ENCODE measurements at regions not wholly inside any gene's neighbourhood (a gene's known extent, or its start where the extent isn't known, plus 50 kb on each side); places are given as distances from the start of the nearest gene placed in this dataset.

DNA sequence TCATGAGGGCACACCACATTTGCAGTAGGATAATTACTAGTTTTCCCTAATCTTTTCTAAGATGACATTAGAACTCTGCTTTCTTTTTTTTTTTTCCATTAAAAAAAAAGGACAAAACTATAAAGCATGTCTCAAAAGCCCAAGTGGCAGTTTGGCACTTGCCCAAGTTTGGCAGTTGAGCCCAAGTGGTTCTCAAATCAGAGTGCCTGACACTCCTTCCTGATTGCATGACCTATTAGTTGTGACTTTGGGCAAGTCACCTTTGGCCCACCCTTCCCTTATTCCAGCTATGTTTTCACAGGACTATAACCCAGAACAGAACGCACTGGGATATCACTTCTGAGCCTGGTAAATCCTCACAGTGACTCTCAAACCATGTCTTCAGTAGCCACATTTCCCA is 273.0 kb downstream of the CCDC85A start:
- Histone ChIP-seq H3K4me1 (no peaks in the 10 kb centered on the region), H3K4me3 (no peak overlapping the region), H3K79me2 (ENCODE audit: low read depth) (no peaks in the 10 kb centered on the region), H4K20me1 (ENCODE audit: low read depth) (no peaks in the 10 kb centered on the region), H3K9me3 (ENCODE audit: low read depth) (no peaks in the 10 kb centered on the region), H3K9ac (no peak overlapping the region), H3K27me3 (no peaks in the 10 kb centered on the region), H3K27ac (no peak overlapping the region), H2AFZ (replicated peaks) (no peak overlapping the region), H3K36me3 (no peaks in the 10 kb centered on the region), H3F3A (ENCODE audit: low read depth) (no peaks in the 10 kb centered on the region), H3K4me2 (no peak overlapping the region)
- Mint-ChIP-seq H3K27ac (no peak overlapping the region), H3K27me3 (ENCODE audit: insufficient read depth, low read depth) (peaks cover 2% of the 10 kb centered on the region), H3K4me1 (no peaks in the 10 kb centered on the region), H3K9me3 (no peaks in the 10 kb centered on the region), H3K36me3 (no peaks in the 10 kb centered on the region), H3K4me3 (no peak overlapping the region)
- DNase-seq (ENCODE audit: low spot score) = no peak
- TF ChIP-seq EZH2phosphoT487 (IDR thresholded peaks at IDR 0.05) (no peak), EZH2 (IDR thresholded peaks at IDR 0.05) (no peak)
- TF ChIP-seq, protein P1, sequence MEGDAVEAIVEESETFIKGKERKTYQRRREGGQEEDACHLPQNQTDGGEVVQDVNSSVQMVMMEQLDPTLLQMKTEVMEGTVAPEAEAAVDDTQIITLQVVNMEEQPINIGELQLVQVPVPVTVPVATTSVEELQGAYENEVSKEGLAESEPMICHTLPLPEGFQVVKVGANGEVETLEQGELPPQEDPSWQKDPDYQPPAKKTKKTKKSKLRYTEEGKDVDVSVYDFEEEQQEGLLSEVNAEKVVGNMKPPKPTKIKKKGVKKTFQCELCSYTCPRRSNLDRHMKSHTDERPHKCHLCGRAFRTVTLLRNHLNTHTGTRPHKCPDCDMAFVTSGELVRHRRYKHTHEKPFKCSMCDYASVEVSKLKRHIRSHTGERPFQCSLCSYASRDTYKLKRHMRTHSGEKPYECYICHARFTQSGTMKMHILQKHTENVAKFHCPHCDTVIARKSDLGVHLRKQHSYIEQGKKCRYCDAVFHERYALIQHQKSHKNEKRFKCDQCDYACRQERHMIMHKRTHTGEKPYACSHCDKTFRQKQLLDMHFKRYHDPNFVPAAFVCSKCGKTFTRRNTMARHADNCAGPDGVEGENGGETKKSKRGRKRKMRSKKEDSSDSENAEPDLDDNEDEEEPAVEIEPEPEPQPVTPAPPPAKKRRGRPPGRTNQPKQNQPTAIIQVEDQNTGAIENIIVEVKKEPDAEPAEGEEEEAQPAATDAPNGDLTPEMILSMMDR (IDR thresholded peaks at IDR 0.05) = no peak

DNA sequence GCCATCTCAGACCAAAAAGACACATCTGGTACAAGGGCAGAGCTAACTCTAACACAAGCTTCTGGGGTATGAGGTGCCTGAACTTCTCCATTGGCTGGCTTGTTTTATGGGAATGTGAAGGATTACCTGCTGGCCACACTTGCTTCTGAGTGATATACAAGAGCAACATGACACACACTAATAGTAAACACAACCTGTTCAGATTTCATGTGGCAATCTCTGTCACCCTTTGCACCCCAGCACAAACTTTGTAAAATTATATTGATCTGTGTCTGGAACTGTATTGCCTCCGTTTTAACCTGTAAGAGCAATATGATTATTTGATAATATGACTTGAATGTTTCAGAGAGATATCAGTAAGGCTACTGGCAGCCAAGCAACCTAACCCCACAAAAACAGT is 276.7 kb downstream of the CCDC85A start:
- H3K9me3 Mint-ChIP-seq = no peaks in the 10 kb centered on the region
- Histone ChIP-seq H2AFZ (replicated peaks) (no peak overlapping the region), H3K4me2 (no peak overlapping the region), H3K79me2 (ENCODE audit: low read depth) (no peaks in the 10 kb centered on the region), H3K36me3 (no peaks in the 10 kb centered on the region), H3F3A (ENCODE audit: low read depth) (no peaks in the 10 kb centered on the region), H3K27me3 (no peaks in the 10 kb centered on the region), H3K9ac (no peak overlapping the region), H3K27ac (no peak overlapping the region), H3K9me3 (ENCODE audit: low read depth) (no peaks in the 10 kb centered on the region), H3K4me1 (no peaks in the 10 kb centered on the region), H3K4me3 (no peak overlapping the region), H4K20me1 (ENCODE audit: low read depth) (no peaks in the 10 kb centered on the region)
- TF ChIP-seq, protein P1 (IDR thresholded peaks at IDR 0.05) = no peak
- TF ChIP-seq EZH2 (IDR thresholded peaks at IDR 0.05) (no peak), EZH2phosphoT487 (IDR thresholded peaks at IDR 0.05) (no peak)
- H3K36me3 Mint-ChIP-seq = no peaks in the 10 kb centered on the region
- no peaks in the 10 kb centered on the region for H3K4me1 Mint-ChIP-seq
- H3K27me3 Mint-ChIP-seq (ENCODE audit: insufficient read depth, low read depth) = no peaks in the 10 kb centered on the region
- H3K27ac Mint-ChIP-seq = no peak overlapping the region
- DNase-seq (ENCODE audit: low spot score) = no peak
- H3K4me3 Mint-ChIP-seq = no peak overlapping the region

DNA sequence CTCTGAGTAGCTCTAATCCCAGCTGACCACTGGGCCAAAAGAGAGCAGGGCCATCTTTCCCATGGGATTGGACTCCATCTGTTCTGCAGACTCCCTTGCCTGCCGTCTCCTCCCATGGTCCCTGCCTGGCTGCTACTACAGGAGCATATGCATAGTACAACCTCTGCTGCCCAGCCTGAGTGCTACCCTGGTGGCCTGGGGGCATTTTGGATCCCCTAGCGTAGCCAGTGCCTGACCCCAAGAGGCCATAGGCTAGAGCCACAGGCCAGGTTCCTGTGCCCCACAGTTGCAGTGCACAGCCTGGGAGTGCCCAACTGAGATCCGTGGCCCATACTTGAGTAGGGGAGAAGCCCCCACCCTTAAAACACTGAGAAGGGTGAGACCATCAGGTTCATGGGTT is 280.3 kb downstream of the CCDC85A start:
- no peak overlapping the region for H3K27ac Mint-ChIP-seq
- no peaks in the 10 kb centered on the region for H3K27me3 Mint-ChIP-seq (ENCODE audit: insufficient read depth, low read depth)
- no peaks in the 10 kb centered on the region for H3K9me3 ChIP-seq (ENCODE audit: low read depth)
- H3K4me1 Mint-ChIP-seq = no peaks in the 10 kb centered on the region
- H3K9me3 Mint-ChIP-seq = no peaks in the 10 kb centered on the region
- no peaks in the 10 kb centered on the region for H3K36me3 ChIP-seq
- no peak overlapping the region for H3K4me3 Mint-ChIP-seq
- no peaks in the 10 kb centered on the region for H3K79me2 ChIP-seq (ENCODE audit: low read depth)
- H3F3A ChIP-seq (ENCODE audit: low read depth) = no peaks in the 10 kb centered on the region
- DNase-seq (ENCODE audit: low spot score) = no peak
- no peak overlapping the region for H2AFZ ChIP-seq (replicated peaks)
- TF ChIP-seq EZH2 (IDR thresholded peaks at IDR 0.05) = no peak
- no peak overlapping the region for H3K4me2 ChIP-seq
- H3K27me3 ChIP-seq = no peaks in the 10 kb centered on the region
- no peak overlapping the region for H3K4me3 ChIP-seq
- H4K20me1 ChIP-seq (ENCODE audit: low read depth) = no peaks in the 10 kb centered on the region
- no peak overlapping the region for H3K27ac ChIP-seq
- H3K9ac ChIP-seq = no peak overlapping the region
- H3K36me3 Mint-ChIP-seq = no peaks in the 10 kb centered on the region
- no peaks in the 10 kb centered on the region for H3K4me1 ChIP-seq

DNA sequence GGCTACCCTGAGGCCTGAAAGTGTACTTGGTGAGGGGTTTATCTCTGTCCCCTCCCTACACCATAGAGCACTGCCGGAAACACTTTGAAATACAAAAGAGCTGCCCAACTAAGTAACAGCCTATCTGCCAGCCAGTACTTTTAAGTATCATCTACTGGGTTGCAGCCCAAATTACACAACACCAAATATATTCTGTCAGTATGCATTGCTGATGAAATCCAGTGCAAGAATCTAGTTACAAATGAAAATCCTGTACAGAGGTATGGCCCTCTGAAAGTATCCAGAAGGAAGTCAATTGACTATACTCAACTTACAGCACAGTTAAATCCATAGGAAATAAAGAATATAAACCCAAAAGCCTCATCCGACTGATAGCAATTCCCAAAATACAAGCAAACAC is 280.8 kb downstream of the CCDC85A start:
- no peak overlapping the region for H2AFZ ChIP-seq (replicated peaks)

More for the DNA sequence above, 280.8 kb downstream of the CCDC85A start:
- no peak overlapping the region for H3K4me2 ChIP-seq
- H3K27me3 ChIP-seq = no peaks in the 10 kb centered on the region
- H3K4me1 ChIP-seq = no peaks in the 10 kb centered on the region
- H3K9me3 ChIP-seq (ENCODE audit: low read depth) = no peaks in the 10 kb centered on the region
- no peak overlapping the region for H3K9ac ChIP-seq
- TF ChIP-seq EZH2 (IDR thresholded peaks at IDR 0.05) (no peak), EZH2phosphoT487 (IDR thresholded peaks at IDR 0.05) (no peak)
- TF ChIP-seq, protein P1 (IDR thresholded peaks at IDR 0.05) = no peak
- no peaks in the 10 kb centered on the region for H3F3A ChIP-seq (ENCODE audit: low read depth)
- no peaks in the 10 kb centered on the region for H4K20me1 ChIP-seq (ENCODE audit: low read depth)
- H3K4me3 ChIP-seq = no peak overlapping the region
- no peaks in the 10 kb centered on the region for H3K9me3 Mint-ChIP-seq
- no peak overlapping the region for H3K27ac Mint-ChIP-seq
- no peaks in the 10 kb centered on the region for H3K79me2 ChIP-seq (ENCODE audit: low read depth)
- H3K36me3 Mint-ChIP-seq = no peaks in the 10 kb centered on the region
- no peak overlapping the region for H3K27ac ChIP-seq
- H3K27me3 Mint-ChIP-seq (ENCODE audit: insufficient read depth, low read depth) = no peaks in the 10 kb centered on the region
- H3K4me3 Mint-ChIP-seq = no peak overlapping the region
- H3K36me3 ChIP-seq = no peaks in the 10 kb centered on the region
- H3K4me1 Mint-ChIP-seq = no peaks in the 10 kb centered on the region
- no peak for DNase-seq (ENCODE audit: low spot score)
